Left lung (tissue), 4 donors: ENCODE measurements at regions not wholly inside any gene's neighbourhood (a gene's known extent, or its start where the extent isn't known, plus 50 kb on each side); places are given as distances from the start of the nearest gene placed in this dataset.
"Not testable (repeated sequence)": the region's sequence is repeated elsewhere in the genome, so short reads cannot be mapped to it uniquely, and the experiment has no call there.

Experiments used
- ATAC-seq: fragments of 200-7000 bp; cut with Tn5 transposase; one replicate; pipeline ENCODE4 v1.9.1; 2020; ENCODE audit warnings: moderate library complexity
- DNase-seq, 4 donors: peaks; one replicate each; pipeline ENCODE4 v3.0.0-alpha.2; 2013 to 2020
- H3K27ac ChIP-seq, 2 donors: fragments of 200-600 bp; sonication (generic) in 1 of 2; one replicate each; pipeline versions ENCODE4 v1.5.0 to v1.8.0; 2020 to 2021
- H3K27me3 ChIP-seq, 2 donors: fragments of 200-600 bp; sonication (generic) in 1 of 2; one replicate each; pipeline versions ENCODE4 v1.5.0 to v1.8.0; 2020 to 2021
- H3K36me3 ChIP-seq, 2 donors: fragments of 200-600 bp; sonication (generic) in 1 of 2; one replicate each; pipeline versions ENCODE4 v1.5.0 to v1.8.0; 2020 to 2021
- H3K4me1 ChIP-seq, 2 donors: fragments of 200-600 bp; one replicate each; pipeline ENCODE4 v1.8.0; 2021
- H3K4me3 ChIP-seq, 2 donors: fragments of 200-600 bp; sonication (generic) in 1 of 2; one replicate each; pipeline versions ENCODE4 v1.5.0 to v1.8.0; 2020 to 2021; ENCODE audit warnings: mild to moderate bottlenecking in 1 of 2
- H3K9me3 ChIP-seq, 2 donors: fragments of 200-600 bp; sonication (generic) in 1 of 2; one replicate each; pipeline versions ENCODE4 v1.5.0 to v1.8.0; 2020 to 2021
- intact Hi-C, 2 donors: fragments of 100-400 bp; cut with DNase I; formaldehyde crosslinking; loops; one replicate each; pipeline versions ENCODE4 v1.11.2 to v1.14.2; 2022
- donor health status: DM: no; HTN: yes; CAD: no.
- donor health status: DM: no; HTN: no; CAD: no.

- H3K27ac ChIP-seq, H3K27me3 ChIP-seq, H3K4me1 ChIP-seq, H3K4me3 ChIP-seq, intact Hi-C loops, H3K9me3 ChIP-seq, H3K36me3 ChIP-seq, DNase-seq, ATAC-seq: not testable (repeated sequence)
Observed at GRCh38 chr16:29218171-29218570, 188.3 kb downstream of the NPIPB11 start.

- H3K36me3 ChIP-seq, H3K4me3 ChIP-seq, H3K27me3 ChIP-seq, DNase-seq, intact Hi-C loops, H3K4me1 ChIP-seq, ATAC-seq, H3K9me3 ChIP-seq, H3K27ac ChIP-seq: not testable (repeated sequence)
Observed at GRCh38 chr16:29217752-29218126, 188.8 kb downstream of the NPIPB11 start.

GRCh38 chr16:29217104-29217751 lies 189.3 kb downstream of the NPIPB11 start:
- ATAC-seq, H3K4me3 ChIP-seq, H3K9me3 ChIP-seq, H3K4me1 ChIP-seq, H3K27ac ChIP-seq, DNase-seq, H3K27me3 ChIP-seq, H3K36me3 ChIP-seq, intact Hi-C loops: not testable (repeated sequence)

- H3K4me1 ChIP-seq, H3K9me3 ChIP-seq, H3K4me3 ChIP-seq, intact Hi-C loops, ATAC-seq, DNase-seq, H3K27ac ChIP-seq, H3K27me3 ChIP-seq: not testable (repeated sequence)
- peaks cover 0 to 12% of the 10 kb centered on the region in 2 donors for H3K36me3 ChIP-seq
Observed at GRCh38 chr16:29213770-29214169, 192.7 kb downstream of the NPIPB11 start.

- DNase-seq, H3K27ac ChIP-seq, H3K36me3 ChIP-seq, H3K4me1 ChIP-seq, intact Hi-C loops, H3K27me3 ChIP-seq, H3K9me3 ChIP-seq, H3K4me3 ChIP-seq, ATAC-seq: not testable (repeated sequence)
Observed at GRCh38 chr16:29213251-29213650, 193.3 kb downstream of the NPIPB11 start.

GRCh38 chr16:29212084-29213027 lies 194.2 kb downstream of the NPIPB11 start:
- H3K4me3 ChIP-seq, DNase-seq, H3K27me3 ChIP-seq, H3K4me1 ChIP-seq, ATAC-seq, H3K27ac ChIP-seq, intact Hi-C loops, H3K36me3 ChIP-seq, H3K9me3 ChIP-seq: not testable (repeated sequence)

GRCh38 chr16:29211456-29211855 lies 195.1 kb downstream of the NPIPB11 start:
- H3K27me3 ChIP-seq, H3K4me3 ChIP-seq, DNase-seq, H3K27ac ChIP-seq, H3K9me3 ChIP-seq, H3K36me3 ChIP-seq, ATAC-seq, intact Hi-C loops, H3K4me1 ChIP-seq: not testable (repeated sequence)

GRCh38 chr16:29210299-29211150 lies 196.0 kb downstream of the NPIPB11 start:
- DNase-seq, H3K27ac ChIP-seq, H3K9me3 ChIP-seq, H3K4me1 ChIP-seq, H3K36me3 ChIP-seq, ATAC-seq, H3K4me3 ChIP-seq, H3K27me3 ChIP-seq, intact Hi-C loops: not testable (repeated sequence)

- H3K27me3 ChIP-seq, H3K9me3 ChIP-seq, ATAC-seq, H3K4me1 ChIP-seq, DNase-seq, H3K36me3 ChIP-seq, H3K4me3 ChIP-seq, H3K27ac ChIP-seq, intact Hi-C loops: not testable (repeated sequence)
Observed at GRCh38 chr16:29206120-29206519, 200.4 kb downstream of the NPIPB11 start.

- H3K27me3 ChIP-seq, H3K4me3 ChIP-seq, intact Hi-C loops, ATAC-seq, DNase-seq, H3K4me1 ChIP-seq, H3K9me3 ChIP-seq, H3K36me3 ChIP-seq, H3K27ac ChIP-seq: not testable (repeated sequence)
Observed at GRCh38 chr16:29205151-29205550, 201.4 kb downstream of the NPIPB11 start.
